ENCODE measurements at regions not wholly inside any gene's neighbourhood (a gene's known extent, or its start where the extent isn't known, plus 50 kb on each side); places are given as distances from the start of the nearest gene placed in this dataset.

DNA sequence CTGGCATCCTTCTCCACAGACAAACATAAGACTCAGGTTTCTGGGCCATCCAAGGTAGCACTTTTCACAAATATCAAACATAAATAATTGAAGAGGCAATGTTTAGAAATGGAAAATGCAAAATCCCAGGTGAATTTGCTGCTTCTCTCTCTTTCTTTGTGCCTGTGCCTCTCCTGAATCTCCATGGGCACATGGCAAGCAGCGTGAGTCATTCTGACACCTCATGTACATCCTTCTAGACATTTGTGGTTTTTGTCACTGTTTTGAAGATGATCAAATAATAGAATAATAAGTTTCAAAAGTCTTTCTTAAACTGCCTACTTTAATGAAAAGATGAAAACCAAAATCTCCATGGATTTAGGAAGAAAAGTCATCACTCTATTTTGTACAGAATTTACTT is 60.3 kb upstream of the RAB11FIP2 start:
- DNase-seq (ENCODE audit: low spot score), result no peak

GRCh38 chr10:118106426-118106825 is 59.7 kb upstream of the RAB11FIP2 start:
- peak; percentile 6 for DNase-seq (ENCODE audit: low spot score)

DNA sequence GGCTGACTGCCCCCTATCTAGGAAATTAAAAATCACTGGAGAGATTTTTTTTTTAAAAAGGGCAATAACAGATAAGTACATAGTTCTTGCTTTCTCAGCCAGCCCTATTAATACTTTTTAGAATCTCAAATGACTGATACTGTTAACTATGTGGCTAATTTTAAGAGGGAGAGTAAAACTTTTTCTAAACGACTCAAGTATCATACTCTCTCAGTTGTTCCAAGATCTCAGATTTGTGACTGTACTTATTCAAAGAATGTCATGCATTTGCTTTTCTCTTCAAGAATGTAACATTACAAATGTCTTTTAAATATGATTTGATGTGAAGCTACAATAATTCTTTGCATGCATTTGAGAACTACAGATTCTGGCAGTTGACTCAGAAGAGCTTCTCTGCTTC is 55.4 kb upstream of the RAB11FIP2 start:
- DNase-seq (ENCODE audit: low spot score), result no peak

GRCh38 chr10:118101501-118101900 is 54.8 kb upstream of the RAB11FIP2 start:
- DNase-seq (ENCODE audit: low spot score), result no peak
